ENCODE measurements at regions not wholly inside any gene's neighbourhood (a gene's known extent, or its start where the extent isn't known, plus 50 kb on each side); places are given as distances from the start of the nearest gene placed in this dataset.

- no peaks in the 10 kb centered on the region for H3K27me3 ChIP-seq
- WGBS, 2 donors, result 68% methylated on average over 4 of the region's 4 CpGs
- intact Hi-C loops (cut with DNase I; ENCODE audit: low total_unique reads), result no loop called here
Measured at GRCh38 chr6:137683916-137684315, 183.1 kb upstream of the TNFAIP3 start.

GRCh38 chr6:137685798-137686375 is 181.2 kb upstream of the TNFAIP3 start:
- no peaks in the 10 kb centered on the region for H3K9me3 ChIP-seq
- no peak for DNase-seq
- no peaks in the 10 kb centered on the region for H3K27me3 ChIP-seq
- intact Hi-C loops (cut with DNase I; ENCODE audit: low total_unique reads), result no loop called here
- no peak overlapping the region for H3K27ac ChIP-seq
- no peaks in the 10 kb centered on the region for H3K36me3 ChIP-seq (ENCODE audit: low read depth, missing control alignments)
- TF ChIP-seq POLR2A (IDR thresholded peaks at IDR 0.05), result no peak
- TF ChIP-seq, protein P1, sequence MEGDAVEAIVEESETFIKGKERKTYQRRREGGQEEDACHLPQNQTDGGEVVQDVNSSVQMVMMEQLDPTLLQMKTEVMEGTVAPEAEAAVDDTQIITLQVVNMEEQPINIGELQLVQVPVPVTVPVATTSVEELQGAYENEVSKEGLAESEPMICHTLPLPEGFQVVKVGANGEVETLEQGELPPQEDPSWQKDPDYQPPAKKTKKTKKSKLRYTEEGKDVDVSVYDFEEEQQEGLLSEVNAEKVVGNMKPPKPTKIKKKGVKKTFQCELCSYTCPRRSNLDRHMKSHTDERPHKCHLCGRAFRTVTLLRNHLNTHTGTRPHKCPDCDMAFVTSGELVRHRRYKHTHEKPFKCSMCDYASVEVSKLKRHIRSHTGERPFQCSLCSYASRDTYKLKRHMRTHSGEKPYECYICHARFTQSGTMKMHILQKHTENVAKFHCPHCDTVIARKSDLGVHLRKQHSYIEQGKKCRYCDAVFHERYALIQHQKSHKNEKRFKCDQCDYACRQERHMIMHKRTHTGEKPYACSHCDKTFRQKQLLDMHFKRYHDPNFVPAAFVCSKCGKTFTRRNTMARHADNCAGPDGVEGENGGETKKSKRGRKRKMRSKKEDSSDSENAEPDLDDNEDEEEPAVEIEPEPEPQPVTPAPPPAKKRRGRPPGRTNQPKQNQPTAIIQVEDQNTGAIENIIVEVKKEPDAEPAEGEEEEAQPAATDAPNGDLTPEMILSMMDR (IDR thresholded peaks at IDR 0.05), result no peak
- no peak overlapping the region for H3K4me3 ChIP-seq
- no peaks in the 10 kb centered on the region for H3K4me1 ChIP-seq

More at GRCh38 chr6:137683916-137684315, 183.1 kb upstream of the TNFAIP3 start:
- H3K27ac ChIP-seq, result no peak overlapping the region
- no peak overlapping the region for H3K4me3 ChIP-seq
- no peaks in the 10 kb centered on the region for H3K9me3 ChIP-seq
- no peak for DNase-seq
- no peaks in the 10 kb centered on the region for H3K36me3 ChIP-seq (ENCODE audit: low read depth, missing control alignments)
- H3K4me1 ChIP-seq, result no peaks in the 10 kb centered on the region
- no peak for TF ChIP-seq POLR2A (IDR thresholded peaks at IDR 0.05)
- TF ChIP-seq, protein P1 (IDR thresholded peaks at IDR 0.05), result no peak

GRCh38 chr6:137687818-137688217 is 179.2 kb upstream of the TNFAIP3 start:
- H3K4me1 ChIP-seq, result no peaks in the 10 kb centered on the region
- TF ChIP-seq, protein P1 (IDR thresholded peaks at IDR 0.05), result no peak
- no peak for TF ChIP-seq POLR2A (IDR thresholded peaks at IDR 0.05)
- H3K36me3 ChIP-seq (ENCODE audit: low read depth, missing control alignments), result no peaks in the 10 kb centered on the region
- H3K9me3 ChIP-seq, result no peaks in the 10 kb centered on the region
- DNase-seq, result no peak
- WGBS, 2 donors, result 94 to 95% methylated on average over 3 of the region's 3 CpGs
- no peak overlapping the region for H3K27ac ChIP-seq
- H3K4me3 ChIP-seq, result no peak overlapping the region
- intact Hi-C loops (cut with DNase I; ENCODE audit: low total_unique reads), result no loop called here
- no peaks in the 10 kb centered on the region for H3K27me3 ChIP-seq

- H3K36me3 ChIP-seq (ENCODE audit: low read depth, missing control alignments), result no peaks in the 10 kb centered on the region
- TF ChIP-seq POLR2A (IDR thresholded peaks at IDR 0.05), result no peak
- TF ChIP-seq, protein P1 (IDR thresholded peaks at IDR 0.05), result no peak
- H3K4me3 ChIP-seq, result no peak overlapping the region
- H3K9me3 ChIP-seq, result no peaks in the 10 kb centered on the region
- no peak overlapping the region for H3K27ac ChIP-seq
- DNase-seq, result no peak
- no peaks in the 10 kb centered on the region for H3K27me3 ChIP-seq
- intact Hi-C loops (cut with DNase I; ENCODE audit: low total_unique reads), result no loop called here
- H3K4me1 ChIP-seq, result no peaks in the 10 kb centered on the region
Measured at GRCh38 chr6:137688230-137688971, 178.7 kb upstream of the TNFAIP3 start.

- Histone ChIP-seq H3K4me3 (no peak overlapping the region), H3K9me3 (no peaks in the 10 kb centered on the region), H3K27me3 (no peaks in the 10 kb centered on the region), H3K27ac (peak overlapping the region in 1 of 2 donors; percentile 19), H3K36me3 (ENCODE audit: low read depth, missing control alignments) (no peaks in the 10 kb centered on the region), H3K4me1 (no peaks in the 10 kb centered on the region)
- no peak for DNase-seq
- TF ChIP-seq, protein P1 (IDR thresholded peaks at IDR 0.05), result no peak
- TF ChIP-seq POLR2A (IDR thresholded peaks at IDR 0.05), result no peak
- WGBS, 2 donors, result 58 to 59% methylated on average over 4 of the region's 4 CpGs
- intact Hi-C loops (cut with DNase I; ENCODE audit: low total_unique reads), result no loop called here
Measured at GRCh38 chr6:137689377-137689776, 177.7 kb upstream of the TNFAIP3 start.
